Heart right ventricle (tissue), 16 donors: ENCODE measurements at regions not wholly inside any gene's neighbourhood (a gene's known extent, or its start where the extent isn't known, plus 50 kb on each side); places are given as distances from the start of the nearest gene placed in this dataset.

Source experiments
- ATAC-seq, 8 donors: fragments of 200-7000 bp; cut with Tn5 transposase; one replicate each; pipeline ENCODE4 v1.9.1; 2020; ENCODE audit warnings: mild to moderate bottlenecking in 8 of 8, moderate library complexity in 8 of 8, moderate number of reproducible peaks in 1 of 8
- DNase-seq, 2 donors: peaks; one replicate each; pipeline ENCODE4 v3.0.0-alpha.2; 2020
- H3K27ac ChIP-seq, 10 donors: fragments of 200-600 bp; sonication (generic) in 2 of 10; one replicate each; pipeline versions ENCODE4 v1.5.0 to v1.8.0; 2020 to 2022; ENCODE audit warnings: mild to moderate bottlenecking in 3 of 10
- H3K27me3 ChIP-seq, 7 donors: fragments of 200-600 bp; one replicate each; pipeline ENCODE4 v1.8.0; 2021 to 2022; ENCODE audit warnings: mild to moderate bottlenecking in 2 of 7
- H3K36me3 ChIP-seq, 9 donors: fragments of 200-600 bp; sonication (generic) in 1 of 9; one replicate each; pipeline versions ENCODE4 v1.5.0 to v1.8.0; 2020 to 2022; ENCODE audit warnings: mild to moderate bottlenecking in 2 of 9
- H3K4me1 ChIP-seq, 9 donors: fragments of 200-600 bp; sonication (generic) in 1 of 9; one replicate each; pipeline versions ENCODE4 v1.5.0 to v1.8.0; 2020 to 2022; ENCODE audit warnings: mild to moderate bottlenecking in 4 of 9
- H3K4me3 ChIP-seq, 10 donors: fragments of 200-600 bp; sonication (generic) in 2 of 10; one replicate each; pipeline versions ENCODE4 v1.5.0 to v1.8.0; 2020 to 2022; ENCODE audit warnings: mild to moderate bottlenecking in 7 of 10, moderate library complexity in 2 of 10
- H3K9me3 ChIP-seq, 11 donors: fragments of 200-600 bp in 10 of 11; sonication (generic) in 2 of 11; one replicate each; pipeline versions ENCODE4 v1.5.0 to v1.8.0; 2013 to 2022; ENCODE audit warnings: mild to moderate bottlenecking in 2 of 11, control low read depth in 1 of 11, moderate library complexity in 1 of 11
- WGBS, 2 donors: extraction: QIAGEN DNeasy Blood & Tissue Kit; methylation state at CpG; one replicate each; pipeline ENCODE4 v1.1.7; 2013; ENCODE audit warnings: inconsistent platforms in 1 of 2; 5-methylcytosine and 5-hydroxymethylcytosine counted together
- intact Hi-C, 10 donors: fragments of 100-400 bp; cut with DNase I; formaldehyde crosslinking; loops; one replicate each; pipeline versions ENCODE4 v1.11.1 to v1.14.2; 2022
- TF ChIP-seq, protein P1 (sequence below), 9 donors: fragments of 200-600 bp; sonication (generic) in 2 of 9; IDR thresholded peaks; one replicate each; pipeline versions ENCODE4 v1.5.0 to v1.8.0; 2021 to 2022; ENCODE audit warnings: antibody characterized with exemption in 9 of 9, mild to moderate bottlenecking in 5 of 9, moderate library complexity in 1 of 9
- donor health status: Arrhythmogenic right ventricular cardiomyopathy.
- donor health status: ischemic (EF 13 %, LVEDD 7.1; RV severe dilation, severe dysfunction).
- donor health status: healthy with polysubstance abuse.
- donor health status: DM: no; HTN: yes; CAD: no.
- donor health status: DM: no; HTN: no; CAD: no.
- donor health status: ischemic (EF 25% LVEDD 6.9; RV normal size, moderate dysfunction).
- donor health status: ischemic (EF 25% LVEDD 5.7; RV mildly dilated, moderate dysfunction).
- donor health status: healthy.
- donor health status: DM: yes; HTN: yes; CAD: no.
- donor health status: Ischemic cardiomyopathy.
- donor health status: ischemic (EF 35%, LVEDD 5.7; RV mildly dilated, moderate dysfunction).
- donor health status: nonischemic (EF 11% LVEDD 7.7; RV severe dilation, severe dysfunction).
- donor health status: DM: yes; HTN: yes; CAD: no.
- donor health status: PGD.
- donor health status: ischemic (EF 29% LVEDD 5.4; RV normal size, mild dysfunction).
- donor health status: nonischemic (EF 23%, LVEDD 6.1; RV moderate dilation, normal function).

- Histone ChIP-seq H3K36me3 (no peaks in the 10 kb centered on the region), H3K27ac (no peak overlapping the region), H3K4me3 (no peak overlapping the region), H3K27me3 (peaks cover 0 to 67% (median 51%) of the 10 kb centered on the region in 7 donors), H3K9me3 (no peaks in the 10 kb centered on the region), H3K4me1 (no peaks in the 10 kb centered on the region)
- TF ChIP-seq, protein P1, sequence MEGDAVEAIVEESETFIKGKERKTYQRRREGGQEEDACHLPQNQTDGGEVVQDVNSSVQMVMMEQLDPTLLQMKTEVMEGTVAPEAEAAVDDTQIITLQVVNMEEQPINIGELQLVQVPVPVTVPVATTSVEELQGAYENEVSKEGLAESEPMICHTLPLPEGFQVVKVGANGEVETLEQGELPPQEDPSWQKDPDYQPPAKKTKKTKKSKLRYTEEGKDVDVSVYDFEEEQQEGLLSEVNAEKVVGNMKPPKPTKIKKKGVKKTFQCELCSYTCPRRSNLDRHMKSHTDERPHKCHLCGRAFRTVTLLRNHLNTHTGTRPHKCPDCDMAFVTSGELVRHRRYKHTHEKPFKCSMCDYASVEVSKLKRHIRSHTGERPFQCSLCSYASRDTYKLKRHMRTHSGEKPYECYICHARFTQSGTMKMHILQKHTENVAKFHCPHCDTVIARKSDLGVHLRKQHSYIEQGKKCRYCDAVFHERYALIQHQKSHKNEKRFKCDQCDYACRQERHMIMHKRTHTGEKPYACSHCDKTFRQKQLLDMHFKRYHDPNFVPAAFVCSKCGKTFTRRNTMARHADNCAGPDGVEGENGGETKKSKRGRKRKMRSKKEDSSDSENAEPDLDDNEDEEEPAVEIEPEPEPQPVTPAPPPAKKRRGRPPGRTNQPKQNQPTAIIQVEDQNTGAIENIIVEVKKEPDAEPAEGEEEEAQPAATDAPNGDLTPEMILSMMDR (IDR thresholded peaks at IDR 0.05), result no peak
- WGBS, 2 donors, result 63 to 72% methylated on average over 2 of the region's 2 CpGs
- ATAC-seq (no peak), DNase-seq (no peak)
- intact Hi-C loops, result no loop called here
Measured at GRCh38 chr2:105177008-105177407, 64.5 kb upstream of the GPR45 start.

DNA sequence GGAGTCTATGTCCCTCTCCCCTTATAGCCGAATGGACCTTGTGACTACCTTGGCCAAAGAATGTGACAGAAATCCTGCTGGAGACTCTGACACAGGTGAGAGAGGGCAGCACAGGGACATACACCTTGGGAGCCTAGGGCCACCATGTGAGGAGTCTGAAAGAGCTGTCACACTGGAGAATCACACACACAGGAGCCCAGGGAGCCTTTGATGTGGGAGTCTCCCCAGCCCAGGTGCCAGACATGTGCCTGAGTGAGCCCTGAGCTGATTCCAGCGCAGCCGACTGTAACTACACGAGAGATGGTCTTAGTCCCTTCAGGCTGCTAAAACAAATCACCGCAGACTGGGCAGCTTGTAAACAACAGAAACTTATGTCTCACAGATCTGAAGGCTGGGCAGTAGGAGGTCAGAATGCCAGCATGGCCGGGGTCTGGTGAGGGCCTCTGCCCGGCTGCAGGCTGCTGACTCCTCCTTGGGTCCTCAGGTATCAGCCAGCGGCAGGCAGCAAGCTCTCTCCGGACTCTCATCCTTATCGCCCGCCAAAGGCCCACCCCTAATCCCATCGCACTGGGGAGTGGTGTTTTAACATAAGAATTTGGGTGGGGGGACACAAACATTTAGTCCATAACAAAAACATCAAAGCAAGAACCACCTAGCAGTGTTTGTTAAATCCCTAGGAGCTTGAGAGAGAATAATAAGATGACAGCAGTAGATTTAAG lies 63.8 kb upstream of the GPR45 start:
- TF ChIP-seq, protein P1 (IDR thresholded peaks at IDR 0.05), result no peak
- Histone ChIP-seq H3K27ac (no peak overlapping the region), H3K4me3 (no peak overlapping the region), H3K27me3 (peaks cover 0 to 73% (median 51%) of the 10 kb centered on the region in 7 donors), H3K9me3 (no peaks in the 10 kb centered on the region), H3K4me1 (no peaks in the 10 kb centered on the region), H3K36me3 (no peaks in the 10 kb centered on the region)
- ATAC-seq (no peak), DNase-seq (no peak)
- intact Hi-C loops, result no loop called here
- WGBS, 2 donors, result 11 to 26% methylated on average over 12 of the region's 12 CpGs

GRCh38 chr2:105179469-105180372 lies 61.8 kb upstream of the GPR45 start:
- no peaks in the 10 kb centered on the region for H3K9me3 ChIP-seq
- ATAC-seq (peak in 1 of 8 donors; percentile 34), DNase-seq (peak in 1 of 2 donors; percentile 18)
- peaks cover 0 to 75% (median 39%) of the 10 kb centered on the region in 7 donors for H3K27me3 ChIP-seq
- H3K27ac ChIP-seq, result no peak overlapping the region
- H3K4me1 ChIP-seq, result no peaks in the 10 kb centered on the region
- intact Hi-C loops, result no loop called here
- no peaks in the 10 kb centered on the region for H3K36me3 ChIP-seq
- TF ChIP-seq, protein P1 (IDR thresholded peaks at IDR 0.05), result peak in 6 of 9 donors; percentile 13 to 53 (median 28)
- WGBS, 2 donors, result 56 to 60% methylated on average over 15 of the region's 15 CpGs
- no peak overlapping the region for H3K4me3 ChIP-seq

DNA sequence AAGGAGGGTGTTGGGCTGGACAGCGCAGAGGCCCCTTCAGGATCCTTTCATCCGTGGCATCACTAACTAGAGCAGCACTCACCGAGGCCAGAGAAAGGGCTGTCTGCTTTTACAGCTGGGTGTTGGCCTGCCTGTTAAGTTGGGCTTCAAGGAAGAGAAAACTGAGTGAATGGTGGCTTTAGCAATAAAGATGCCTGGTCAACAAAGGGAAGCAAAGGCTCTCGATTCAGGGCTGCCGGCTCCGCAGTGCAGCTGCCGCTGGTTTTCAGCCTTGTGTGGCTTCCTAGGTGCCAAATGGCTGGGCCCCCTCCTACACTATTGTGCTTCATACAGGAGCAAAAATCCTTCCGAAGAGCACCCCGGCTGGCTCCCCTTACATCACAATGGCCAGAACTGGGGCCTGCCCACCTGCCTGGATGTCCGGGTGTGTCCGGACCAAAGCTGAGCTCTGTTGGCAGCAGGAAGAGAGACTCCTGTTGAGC lies 61.0 kb upstream of the GPR45 start:
- Histone ChIP-seq H3K27ac (no peak overlapping the region), H3K36me3 (no peaks in the 10 kb centered on the region), H3K4me1 (no peaks in the 10 kb centered on the region), H3K9me3 (no peaks in the 10 kb centered on the region), H3K4me3 (no peak overlapping the region), H3K27me3 (peaks cover 0 to 67% (median 31%) of the 10 kb centered on the region in 7 donors)
- intact Hi-C loops, result no loop called here
- TF ChIP-seq, protein P1 (IDR thresholded peaks at IDR 0.05), result no peak
- DNase-seq, result no peak
- 70 to 77% methylated on average over 11 of the region's 11 CpGs for WGBS, 2 donors
- ATAC-seq, result no peak
